ENCODE measurements at regions not wholly inside any gene's neighbourhood (a gene's known extent, or its start where the extent isn't known, plus 50 kb on each side); places are given as distances from the start of the nearest gene placed in this dataset.
"Not testable (repeated sequence)": the region's sequence is repeated elsewhere in the genome, so short reads cannot be mapped to it uniquely, and the experiment has no call there.

- Histone ChIP-seq H3K4me3 (no peak overlapping the region), H3K27me3 (no peaks in the 10 kb centered on the region), H3K9me3 (no peaks in the 10 kb centered on the region), H3K36me3 (no peaks in the 10 kb centered on the region), H3K9ac (ENCODE audit: low read depth in 2 of 2, low read length in 2 of 2) (no peak overlapping the region), H3K27ac (no peak overlapping the region), H3K4me1 (no peaks in the 10 kb centered on the region)
- TF ChIP-seq CTCF (IDR thresholded peaks at IDR 0.05): no peak
- intact Hi-C loops (cut with DNase I): no loop called here
- DNase-seq: no peak
Measured at GRCh38 chr6:119760046-119760445, 410.5 kb upstream of the MAN1A1 start.

GRCh38 chr6:119758385-119758784 is 408.8 kb upstream of the MAN1A1 start:
- no peaks in the 10 kb centered on the region for H3K4me1 ChIP-seq
- no peak overlapping the region for H3K9ac ChIP-seq (ENCODE audit: low read depth in 2 of 2, low read length in 2 of 2)
- no peak for DNase-seq
- intact Hi-C loops (cut with DNase I): no loop called here
- H3K27ac ChIP-seq: no peak overlapping the region
- no peaks in the 10 kb centered on the region for H3K9me3 ChIP-seq
- H3K27me3 ChIP-seq: no peaks in the 10 kb centered on the region
- TF ChIP-seq CTCF (IDR thresholded peaks at IDR 0.05): no peak
- H3K36me3 ChIP-seq: no peaks in the 10 kb centered on the region
- H3K4me3 ChIP-seq: no peak overlapping the region

GRCh38 chr6:119757467-119757866 is 407.9 kb upstream of the MAN1A1 start:
- intact Hi-C loops (cut with DNase I): no loop called here
- no peak overlapping the region for H3K4me3 ChIP-seq
- H3K27me3 ChIP-seq: no peaks in the 10 kb centered on the region
- H3K9ac ChIP-seq (ENCODE audit: low read depth in 2 of 2, low read length in 2 of 2): no peak overlapping the region
- H3K27ac ChIP-seq: no peak overlapping the region
- no peak for TF ChIP-seq CTCF (IDR thresholded peaks at IDR 0.05)
- H3K4me1 ChIP-seq: no peaks in the 10 kb centered on the region
- no peak for DNase-seq
- no peaks in the 10 kb centered on the region for H3K36me3 ChIP-seq
- H3K9me3 ChIP-seq: no peaks in the 10 kb centered on the region

- intact Hi-C loops (cut with DNase I): loop anchor here (10.0 kb wide), 1 partner anchor 1075 kb away; no protein-coding TSS in a partner anchor
- Histone ChIP-seq H3K9ac (ENCODE audit: low read depth in 2 of 2, low read length in 2 of 2) (no peak overlapping the region), H3K27ac (no peak overlapping the region), H3K9me3 (no peaks in the 10 kb centered on the region), H3K4me1 (no peaks in the 10 kb centered on the region), H3K27me3 (no peaks in the 10 kb centered on the region), H3K4me3 (no peak overlapping the region), H3K36me3 (no peaks in the 10 kb centered on the region)
- TF ChIP-seq CTCF (IDR thresholded peaks at IDR 0.05): no peak
- DNase-seq: no peak
Measured at GRCh38 chr6:119749335-119749734, 399.8 kb upstream of the MAN1A1 start.

GRCh38 chr6:119748535-119748934 is 399.0 kb upstream of the MAN1A1 start:
- H3K4me3 ChIP-seq; H3K9me3 ChIP-seq; H3K9ac ChIP-seq (ENCODE audit: low read depth in 2 of 2, low read length in 2 of 2); H3K27ac ChIP-seq; H3K27me3 ChIP-seq; H3K36me3 ChIP-seq; DNase-seq; H3K4me1 ChIP-seq: not testable (repeated sequence)
- intact Hi-C loops (cut with DNase I): loop anchor here (10.0 kb wide), 1 partner anchor 1076 kb away; no protein-coding TSS in a partner anchor

GRCh38 chr6:119742188-119742803 is 392.7 kb upstream of the MAN1A1 start:
- peak; percentile 71 for TF ChIP-seq CTCF (IDR thresholded peaks at IDR 0.05)
- H3K27ac ChIP-seq: no peak overlapping the region
- H3K4me3 ChIP-seq: no peak overlapping the region
- intact Hi-C loops (cut with DNase I): loop anchor here (5.0 to 10.0 kb wide), 2 partner anchors 595 to 1083 kb away; no protein-coding TSS in a partner anchor
- H3K9ac ChIP-seq (ENCODE audit: low read depth in 2 of 2, low read length in 2 of 2): no peak overlapping the region
- no peaks in the 10 kb centered on the region for H3K36me3 ChIP-seq
- peak; percentile 63 for DNase-seq
- H3K4me1 ChIP-seq: no peaks in the 10 kb centered on the region
- no peaks in the 10 kb centered on the region for H3K27me3 ChIP-seq
- no peaks in the 10 kb centered on the region for H3K9me3 ChIP-seq

Measured in colonic mucosa (tissue), 4 donors.